ENCODE measurements at regions not wholly inside any gene's neighbourhood (a gene's known extent, or its start where the extent isn't known, plus 50 kb on each side); places are given as distances from the start of the nearest gene placed in this dataset.

DNA sequence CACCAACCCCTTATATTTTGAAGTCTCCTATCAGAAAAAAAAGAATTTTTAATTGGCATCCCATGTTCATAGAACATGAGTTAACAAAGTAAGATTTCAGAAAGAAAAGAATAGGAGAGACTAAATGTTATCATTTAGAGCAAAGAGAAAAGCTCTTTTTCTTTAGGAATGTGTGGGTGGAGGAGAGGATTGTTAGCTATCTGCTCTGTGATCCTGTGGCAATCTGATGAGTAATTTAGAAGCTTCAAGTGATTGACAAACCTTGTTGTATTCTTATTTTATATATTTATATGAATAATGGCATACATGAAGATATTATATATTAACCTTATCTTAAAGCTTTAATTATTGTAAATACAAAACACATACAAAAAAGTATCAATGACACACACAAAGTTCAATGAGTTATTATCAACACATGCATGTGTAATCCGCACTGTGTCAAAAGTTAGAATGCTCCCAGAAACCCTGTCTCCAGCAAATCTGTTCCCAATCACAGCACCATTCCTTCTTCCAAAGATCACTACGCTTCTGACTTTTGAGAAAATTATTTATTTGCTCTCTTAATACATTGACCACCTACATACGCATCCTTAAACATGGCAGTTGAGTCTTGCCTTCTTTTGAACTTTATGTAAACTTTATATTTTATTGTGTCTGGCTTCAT, 907.4 kb downstream of the MCTP2 start:
- no peak for ATAC-seq
- H3K36me3 ChIP-seq = no peaks in the 10 kb centered on the region
- H3K4me3 ChIP-seq = no peak overlapping the region
- no peak for DNase-seq
- TF ChIP-seq, protein P1, sequence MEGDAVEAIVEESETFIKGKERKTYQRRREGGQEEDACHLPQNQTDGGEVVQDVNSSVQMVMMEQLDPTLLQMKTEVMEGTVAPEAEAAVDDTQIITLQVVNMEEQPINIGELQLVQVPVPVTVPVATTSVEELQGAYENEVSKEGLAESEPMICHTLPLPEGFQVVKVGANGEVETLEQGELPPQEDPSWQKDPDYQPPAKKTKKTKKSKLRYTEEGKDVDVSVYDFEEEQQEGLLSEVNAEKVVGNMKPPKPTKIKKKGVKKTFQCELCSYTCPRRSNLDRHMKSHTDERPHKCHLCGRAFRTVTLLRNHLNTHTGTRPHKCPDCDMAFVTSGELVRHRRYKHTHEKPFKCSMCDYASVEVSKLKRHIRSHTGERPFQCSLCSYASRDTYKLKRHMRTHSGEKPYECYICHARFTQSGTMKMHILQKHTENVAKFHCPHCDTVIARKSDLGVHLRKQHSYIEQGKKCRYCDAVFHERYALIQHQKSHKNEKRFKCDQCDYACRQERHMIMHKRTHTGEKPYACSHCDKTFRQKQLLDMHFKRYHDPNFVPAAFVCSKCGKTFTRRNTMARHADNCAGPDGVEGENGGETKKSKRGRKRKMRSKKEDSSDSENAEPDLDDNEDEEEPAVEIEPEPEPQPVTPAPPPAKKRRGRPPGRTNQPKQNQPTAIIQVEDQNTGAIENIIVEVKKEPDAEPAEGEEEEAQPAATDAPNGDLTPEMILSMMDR (IDR thresholded peaks at IDR 0.05) = no peak
- H3K4me1 ChIP-seq = no peaks in the 10 kb centered on the region
- no peak overlapping the region for H3K27ac ChIP-seq
- intact Hi-C loops (cut with DNase I) = no loop called here
- no peaks in the 10 kb centered on the region for H3K9me3 ChIP-seq
- no peaks in the 10 kb centered on the region for H3K27me3 ChIP-seq

DNA sequence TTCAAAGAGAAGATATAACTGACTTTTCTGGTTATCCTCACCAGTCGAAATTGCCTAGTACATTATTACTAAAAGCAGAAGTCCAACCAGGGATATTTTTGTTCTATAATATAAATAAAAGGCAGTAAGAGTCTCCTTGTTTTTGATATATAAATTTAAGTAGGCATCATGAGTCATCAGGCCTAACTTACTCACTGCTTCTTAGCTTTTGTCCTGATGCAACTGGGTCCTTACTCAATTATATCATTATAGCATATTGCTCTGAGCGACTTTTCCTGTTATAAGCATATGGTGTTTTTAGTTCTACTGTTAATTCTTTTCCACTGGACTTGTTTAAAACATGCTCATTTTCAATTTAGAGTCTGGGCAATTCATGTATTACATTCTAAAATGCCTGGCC, 910.1 kb downstream of the MCTP2 start:
- H3K4me1 ChIP-seq = no peaks in the 10 kb centered on the region
- DNase-seq = no peak
- no peaks in the 10 kb centered on the region for H3K36me3 ChIP-seq
- H3K27me3 ChIP-seq = no peaks in the 10 kb centered on the region
- TF ChIP-seq, protein P1 (IDR thresholded peaks at IDR 0.05) = no peak
- no peaks in the 10 kb centered on the region for H3K9me3 ChIP-seq
- no peak for ATAC-seq
- no peak overlapping the region for H3K27ac ChIP-seq
- no peak overlapping the region for H3K4me3 ChIP-seq
- intact Hi-C loops (cut with DNase I) = no loop called here

DNA sequence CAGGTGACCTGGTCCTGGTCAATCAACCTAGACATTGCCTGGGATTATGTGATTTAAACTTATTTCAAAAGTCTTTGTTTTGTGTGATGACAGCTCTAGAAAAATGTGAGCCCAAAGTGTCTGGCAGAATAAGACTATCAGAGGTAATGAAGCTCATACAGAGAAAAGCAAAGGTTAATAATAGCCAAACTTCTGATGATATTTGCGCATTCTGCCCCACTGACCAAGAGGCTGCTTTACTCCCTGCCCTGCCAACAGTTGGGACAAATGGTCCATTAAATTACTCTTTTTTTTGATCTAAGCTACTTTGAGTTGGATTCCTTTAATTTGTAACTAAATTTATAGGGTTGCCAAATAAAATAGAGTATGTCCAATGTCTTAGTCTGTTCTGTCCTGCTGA, 911.2 kb downstream of the MCTP2 start:
- intact Hi-C loops (cut with DNase I) = no loop called here
- DNase-seq = no peak
- H3K27me3 ChIP-seq = no peaks in the 10 kb centered on the region
- no peak for ATAC-seq
- TF ChIP-seq, protein P1 (IDR thresholded peaks at IDR 0.05) = no peak
- H3K36me3 ChIP-seq = no peaks in the 10 kb centered on the region
- H3K4me1 ChIP-seq = no peaks in the 10 kb centered on the region
- no peaks in the 10 kb centered on the region for H3K9me3 ChIP-seq
- H3K4me3 ChIP-seq = no peak overlapping the region
- H3K27ac ChIP-seq = no peak overlapping the region

DNA sequence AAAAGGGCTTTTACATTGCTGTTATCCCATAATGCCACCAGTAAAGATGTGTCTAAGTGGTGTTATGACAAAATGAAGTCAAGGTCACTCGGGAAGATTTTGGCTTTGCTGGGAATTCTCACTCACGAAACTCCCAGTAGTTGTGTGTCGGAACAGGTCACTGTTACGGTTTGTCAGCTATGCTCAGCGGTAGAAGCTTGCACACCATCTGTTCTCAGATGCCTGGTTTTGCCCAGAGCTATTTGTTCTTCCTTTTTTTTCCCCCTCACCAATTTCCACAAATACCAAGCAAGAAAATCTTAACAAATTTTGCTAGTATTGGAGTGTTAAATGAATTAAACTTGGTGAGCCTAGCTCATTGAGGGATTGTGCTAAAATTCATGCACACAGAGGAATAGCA, 915.1 kb downstream of the MCTP2 start:
- TF ChIP-seq, protein P1 (IDR thresholded peaks at IDR 0.05) = no peak
- H3K9me3 ChIP-seq = no peaks in the 10 kb centered on the region
- H3K27me3 ChIP-seq = no peaks in the 10 kb centered on the region
- H3K27ac ChIP-seq = no peak overlapping the region
- H3K4me3 ChIP-seq = no peak overlapping the region
- ATAC-seq (no peak), DNase-seq (no peak)
- no peaks in the 10 kb centered on the region for H3K4me1 ChIP-seq
- intact Hi-C loops (cut with DNase I) = no loop called here
- no peaks in the 10 kb centered on the region for H3K36me3 ChIP-seq

DNA sequence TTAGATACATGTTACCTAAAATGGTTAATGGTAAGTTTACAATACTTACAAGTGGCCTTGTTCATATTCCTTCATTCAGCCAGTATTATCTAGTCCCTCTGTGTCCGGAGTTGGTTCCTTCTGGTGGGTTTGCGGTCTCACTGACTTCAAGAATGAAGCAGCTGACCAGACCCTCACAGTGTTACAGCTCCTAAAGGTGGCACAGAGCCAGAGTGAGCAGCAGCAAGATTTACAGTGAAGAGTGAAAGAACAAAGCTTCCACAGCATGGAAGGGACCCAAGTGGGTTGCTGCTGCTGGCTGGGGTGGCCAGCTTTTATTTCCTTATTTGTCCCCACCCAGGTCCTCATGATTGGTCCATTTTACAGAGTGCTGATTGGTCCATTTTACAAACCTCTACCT, 916.8 kb downstream of the MCTP2 start:
- H3K9me3 ChIP-seq = no peaks in the 10 kb centered on the region
- no peak overlapping the region for H3K27ac ChIP-seq
- no peak for ATAC-seq
- TF ChIP-seq, protein P1 (IDR thresholded peaks at IDR 0.05) = no peak
- intact Hi-C loops (cut with DNase I) = no loop called here
- H3K4me3 ChIP-seq = no peak overlapping the region
- no peak for DNase-seq
- no peaks in the 10 kb centered on the region for H3K4me1 ChIP-seq
- no peaks in the 10 kb centered on the region for H3K27me3 ChIP-seq
- H3K36me3 ChIP-seq = no peaks in the 10 kb centered on the region

DNA sequence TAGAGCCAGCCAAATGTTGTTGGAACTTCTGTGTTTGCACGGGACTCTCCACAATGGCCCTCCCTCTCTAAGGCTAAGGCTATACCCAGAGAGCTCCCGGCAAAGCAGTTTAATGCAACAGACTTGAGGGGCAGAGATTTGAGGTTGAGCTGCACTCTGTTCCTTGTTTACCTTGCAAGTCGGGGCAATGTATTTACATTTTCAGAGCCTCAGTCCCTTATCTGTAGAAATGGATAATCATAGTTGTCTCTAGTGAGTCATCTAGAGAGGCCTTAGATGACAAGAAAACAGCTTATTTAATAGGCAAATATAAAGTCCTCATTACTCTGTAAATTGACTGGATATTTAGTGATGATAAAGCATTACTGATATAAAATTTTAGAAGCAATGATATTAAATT, 917.7 kb downstream of the MCTP2 start:
- H3K9me3 ChIP-seq = no peaks in the 10 kb centered on the region
- DNase-seq (no peak), ATAC-seq (no peak)
- intact Hi-C loops (cut with DNase I) = no loop called here
- H3K36me3 ChIP-seq = no peaks in the 10 kb centered on the region
- H3K4me1 ChIP-seq = no peaks in the 10 kb centered on the region
- no peak overlapping the region for H3K27ac ChIP-seq
- H3K27me3 ChIP-seq = no peaks in the 10 kb centered on the region
- TF ChIP-seq, protein P1 (IDR thresholded peaks at IDR 0.05) = no peak
- no peak overlapping the region for H3K4me3 ChIP-seq
